ENCODE measurements at regions not wholly inside any gene's neighbourhood (a gene's known extent, or its start where the extent isn't known, plus 50 kb on each side); places are given as distances from the start of the nearest gene placed in this dataset.

- Histone ChIP-seq H3K4me3 (ENCODE audit: low read depth in 2 of 2, low read length in 2 of 2) (no peak overlapping the region), H3K27me3 (ENCODE audit: control insufficient read depth, insufficient read depth, low read length) (no peaks in the 10 kb centered on the region), H3K36me3 (ENCODE audit: control insufficient read depth, insufficient read depth, low read length) (no peaks in the 10 kb centered on the region), H3K27ac (ENCODE audit: low read length) (no peak overlapping the region), H3K4me1 (ENCODE audit: control insufficient read depth, insufficient read depth, low read length) (no peaks in the 10 kb centered on the region), H3K9me3 (ENCODE audit: control insufficient read depth, insufficient read depth, low read depth, low read length) (no peaks in the 10 kb centered on the region)
- BruUV-seq (replicated peaks) = no TSS peak
- CTCF ChIA-PET = interaction anchor here (0.6 kb wide), 1 partner anchor 24 kb away, joined by 3 read pairs; no protein-coding TSS in a partner anchor
- no peak for ATAC-seq
- no peak for DNase-seq (ENCODE audit: low read depth, low spot score)
- no peak for TF ChIP-seq TCF7L2 (IDR thresholded peaks at IDR 0.05; ENCODE audit: low read depth, low read length)
- TF ChIP-seq, protein P1, sequence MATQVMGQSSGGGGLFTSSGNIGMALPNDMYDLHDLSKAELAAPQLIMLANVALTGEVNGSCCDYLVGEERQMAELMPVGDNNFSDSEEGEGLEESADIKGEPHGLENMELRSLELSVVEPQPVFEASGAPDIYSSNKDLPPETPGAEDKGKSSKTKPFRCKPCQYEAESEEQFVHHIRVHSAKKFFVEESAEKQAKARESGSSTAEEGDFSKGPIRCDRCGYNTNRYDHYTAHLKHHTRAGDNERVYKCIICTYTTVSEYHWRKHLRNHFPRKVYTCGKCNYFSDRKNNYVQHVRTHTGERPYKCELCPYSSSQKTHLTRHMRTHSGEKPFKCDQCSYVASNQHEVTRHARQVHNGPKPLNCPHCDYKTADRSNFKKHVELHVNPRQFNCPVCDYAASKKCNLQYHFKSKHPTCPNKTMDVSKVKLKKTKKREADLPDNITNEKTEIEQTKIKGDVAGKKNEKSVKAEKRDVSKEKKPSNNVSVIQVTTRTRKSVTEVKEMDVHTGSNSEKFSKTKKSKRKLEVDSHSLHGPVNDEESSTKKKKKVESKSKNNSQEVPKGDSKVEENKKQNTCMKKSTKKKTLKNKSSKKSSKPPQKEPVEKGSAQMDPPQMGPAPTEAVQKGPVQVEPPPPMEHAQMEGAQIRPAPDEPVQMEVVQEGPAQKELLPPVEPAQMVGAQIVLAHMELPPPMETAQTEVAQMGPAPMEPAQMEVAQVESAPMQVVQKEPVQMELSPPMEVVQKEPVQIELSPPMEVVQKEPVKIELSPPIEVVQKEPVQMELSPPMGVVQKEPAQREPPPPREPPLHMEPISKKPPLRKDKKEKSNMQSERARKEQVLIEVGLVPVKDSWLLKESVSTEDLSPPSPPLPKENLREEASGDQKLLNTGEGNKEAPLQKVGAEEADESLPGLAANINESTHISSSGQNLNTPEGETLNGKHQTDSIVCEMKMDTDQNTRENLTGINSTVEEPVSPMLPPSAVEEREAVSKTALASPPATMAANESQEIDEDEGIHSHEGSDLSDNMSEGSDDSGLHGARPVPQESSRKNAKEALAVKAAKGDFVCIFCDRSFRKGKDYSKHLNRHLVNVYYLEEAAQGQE (IDR thresholded peaks at IDR 0.05; ENCODE audit: insufficient read depth in 1 of 2, low read depth in 2 of 2, low read length in 1 of 2) = no peak
- no peak for TF ChIP-seq POLR2AphosphoS5 (IDR thresholded peaks at IDR 0.05; ENCODE audit: low read depth, low read length)
- no peak for TF ChIP-seq SIN3A (IDR thresholded peaks at IDR 0.05; ENCODE audit: borderline replicate concordance, insufficient read depth, low read depth, low read length)
- no peak for TF ChIP-seq CTCF (IDR thresholded peaks at IDR 0.05)
- POLR2A ChIA-PET = no interaction called here
- intact Hi-C loops (cut with micrococcal nuclease; ENCODE audit: unreplicated experiment) = no loop called here
- in situ Hi-C loops (cut with HindIII; ENCODE audit: low pct_unique_long_range_greater_than_20kb, low sequenced_read_pairs) = no loop called here
Measured at GRCh38 chr20:11677836-11678235, 239.9 kb upstream of the BTBD3 start.

GRCh38 chr20:11682285-11682684 lies 235.4 kb upstream of the BTBD3 start:
- H3K9me3 ChIP-seq (ENCODE audit: control insufficient read depth, insufficient read depth, low read depth, low read length) = no peaks in the 10 kb centered on the region
- POLR2A ChIA-PET = no interaction called here
- no TSS peak for BruUV-seq (replicated peaks)
- H3K27ac ChIP-seq (ENCODE audit: low read length) = no peak overlapping the region
- in situ Hi-C loops (cut with HindIII; ENCODE audit: low pct_unique_long_range_greater_than_20kb, low sequenced_read_pairs) (no loop called here), intact Hi-C loops (cut with micrococcal nuclease; ENCODE audit: unreplicated experiment) (no loop called here)
- no peaks in the 10 kb centered on the region for H3K27me3 ChIP-seq (ENCODE audit: control insufficient read depth, insufficient read depth, low read length)
- no peak overlapping the region for H3K4me3 ChIP-seq (ENCODE audit: low read depth in 2 of 2, low read length in 2 of 2)
- no peaks in the 10 kb centered on the region for H3K36me3 ChIP-seq (ENCODE audit: control insufficient read depth, insufficient read depth, low read length)
- ATAC-seq = no peak
- DNase-seq (ENCODE audit: low read depth, low spot score) = no peak
- CTCF ChIA-PET = no interaction called here
- TF ChIP-seq SIN3A (IDR thresholded peaks at IDR 0.05; ENCODE audit: borderline replicate concordance, insufficient read depth, low read depth, low read length) = no peak
- TF ChIP-seq CTCF (IDR thresholded peaks at IDR 0.05) = no peak
- no peak for TF ChIP-seq POLR2AphosphoS5 (IDR thresholded peaks at IDR 0.05; ENCODE audit: low read depth, low read length)
- TF ChIP-seq, protein P1 (IDR thresholded peaks at IDR 0.05; ENCODE audit: insufficient read depth in 1 of 2, low read depth in 2 of 2, low read length in 1 of 2) = no peak
- no peak for TF ChIP-seq TCF7L2 (IDR thresholded peaks at IDR 0.05; ENCODE audit: low read depth, low read length)
- no peaks in the 10 kb centered on the region for H3K4me1 ChIP-seq (ENCODE audit: control insufficient read depth, insufficient read depth, low read length)

Data from Panc1 (cell line).